K562 (cell line): ENCODE measurements at regions not wholly inside any gene's neighbourhood (a gene's known extent, or its start where the extent isn't known, plus 50 kb on each side); places are given as distances from the start of the nearest gene placed in this dataset.
"Not testable (repeated sequence)": the region's sequence is repeated elsewhere in the genome, so short reads cannot be mapped to it uniquely, and the experiment has no call there.

Source experiments
- ATAC-seq: fragments of 200-7000 bp; cut with Tn5 transposase; 3 replicates; pipeline ENCODE4 v1.9.1; 2020; ENCODE audit warnings: moderate library complexity
- BruUV-seq: library from RNA; stranded (reverse); fragments of 400-500 nt; replicated peaks from 2 replicates; lab custom pipeline; 2021; lab: Mats Ljungman, UMichigan
- CTCF ChIA-PET: fragments of 300-600 bp; formaldehyde crosslinking; extraction: SDS; loops from one replicate; lab custom pipeline; 2021; ENCODE audit warnings: low intra/inter-chr PET ratio; lab: Yijun Ruan, JAX
- POLR2A ChIA-PET: fragments of 300-600, 350-650 bp; sonication (Branson Sonifier 250); formaldehyde crosslinking; extraction: SDS; loops from one replicate; lab custom pipeline; 2021; ENCODE audit warnings: antibody characterized with exemption, inconsistent platforms; lab: Yijun Ruan, JAX
- DNase-seq, 4 experiments: peaks; one replicate each; pipeline versions ENCODE4 v3.0.0 to v3.0.0-alpha.2; 2011 to 2018; ENCODE audit warnings: low spot score in 3 of 4, mixed read lengths in 3 of 4; ENCODE audit errors: extremely low read depth in 1 of 4
- FAIRE-seq: peaks from 2 replicates; lab custom pipeline; 2011; peaks lifted over from hg19 to GRCh38; lab: Jason Lieb, UNC
- H2AFZ ChIP-seq: 2 replicates; pipeline ENCODE4 v1.6.0; 2011; ENCODE audit warnings: low read depth, low read length, control low read depth, inconsistent platforms
- H3K27ac ChIP-seq: fragments of 200-600 bp; 3 replicates; pipeline ENCODE4 v1.8.0; 2011; ENCODE audit warnings: low read depth, mild to moderate bottlenecking, control low read depth, inconsistent platforms, low read length, moderate library complexity, mixed read lengths; ENCODE audit errors: extremely low read depth
- H3K27me3 ChIP-seq, 2 experiments: fragments of 300-600 bp in 1 of 2; 2 replicates in 1 of 2; 3 replicates in 1 of 2; pipeline versions ENCODE4 v1.6.0 to v1.8.0; 2011; ENCODE audit warnings: inconsistent platforms in 2 of 2, low read length in 2 of 2, mild to moderate bottlenecking in 1 of 2, mixed read lengths in 1 of 2, moderate library complexity in 1 of 2; ENCODE audit not compliant: control insufficient read depth in 2 of 2, insufficient read depth in 2 of 2
- H3K36me3 ChIP-seq: fragments of 300-600 bp; 3 replicates; pipeline ENCODE4 v1.8.0; 2011; ENCODE audit warnings: mild to moderate bottlenecking, low read length, inconsistent platforms; ENCODE audit not compliant: control insufficient read depth, insufficient read depth
- H3K4me1 ChIP-seq, 2 experiments: fragments of 200-600 bp in 1 of 2; replicated peaks in 1 of 2; 2 replicates in 1 of 2; 3 replicates in 1 of 2; pipeline versions ENCODE4 v1.5.1 to v1.8.0; 2011; ENCODE audit warnings: inconsistent platforms in 2 of 2, low read length in 2 of 2, mild to moderate bottlenecking in 1 of 2, mixed read lengths in 1 of 2, moderate library complexity in 1 of 2; ENCODE audit not compliant: control insufficient read depth in 2 of 2, insufficient read depth in 2 of 2
- H3K4me2 ChIP-seq: 2 replicates; pipeline ENCODE4 v1.6.1; 2011; ENCODE audit warnings: low read length, control low read depth, inconsistent platforms, mixed read lengths; ENCODE audit not compliant: insufficient read depth
- H3K4me3 ChIP-seq: fragments of 200-600 bp; sonication (generic), shearing (Covaris generic); 2 replicates; pipeline ENCODE4 v1.5.1; 2016; ENCODE audit warnings: control low read depth, inconsistent platforms
- H3K79me2 ChIP-seq: fragments of 200-600 bp; 3 replicates; pipeline ENCODE4 v1.8.0; 2011; ENCODE audit warnings: low read length, inconsistent platforms; ENCODE audit not compliant: control insufficient read depth, insufficient read depth
- H3K9ac ChIP-seq, 2 experiments: 2 replicates each; pipeline versions ENCODE4 v1.6.0 to v1.6.1; 2011; ENCODE audit warnings: low read depth in 2 of 2, low read length in 2 of 2, control low read depth in 1 of 2, inconsistent platforms in 1 of 2, mild to moderate bottlenecking in 1 of 2, mixed read lengths in 1 of 2; ENCODE audit not compliant: insufficient read depth in 1 of 2
- H3K9me1 ChIP-seq: one replicate; pipeline ENCODE4 v1.6.0; 2011; ENCODE audit warnings: inconsistent platforms, mild to moderate bottlenecking, low read length, moderate library complexity; ENCODE audit not compliant: control insufficient read depth, insufficient read depth
- H3K9me3 ChIP-seq: replicated peaks from 2 replicates; pipeline ENCODE4 v1.5.1; 2011; ENCODE audit warnings: low read depth, low read length, inconsistent platforms; ENCODE audit not compliant: control insufficient read depth, insufficient read depth
- H4K20me1 ChIP-seq: replicated peaks from 2 replicates; pipeline ENCODE4 v1.6.1; 2011; ENCODE audit warnings: low read length, inconsistent platforms, mixed read lengths; ENCODE audit not compliant: control insufficient read depth, insufficient read depth
- CHCHD3 ChIP-seq: fragments of 250-450 bp; sonication (Bioruptor Pico); IDR thresholded peaks from 2 replicates; pipeline ENCODE4 v2.1.2; 2022; ENCODE audit warnings: mild to moderate bottlenecking
- COPS2 ChIP-seq: fragments of 450-650 bp; conservative IDR thresholded peaks from 2 replicates; pipeline ENCODE4 v1.6.1; 2016; ENCODE audit warnings: mild to moderate bottlenecking, moderate library complexity
- HCFC1 ChIP-seq: IDR thresholded peaks from 2 replicates; pipeline ENCODE4 v1.6.1; 2012; ENCODE audit warnings: low read depth, low read length, improper control_type of control experiment
- IRF2 ChIP-seq: sonication (generic); formaldehyde crosslinking; IDR thresholded peaks from 2 replicates; pipeline ENCODE4 v1.8.1; 2022; ENCODE audit warnings: mild to moderate bottlenecking, missing genetic modification reagents
- ZNF354B ChIP-seq: fragments of 250-450 bp; sonication (Bioruptor Pico); IDR thresholded peaks from 2 replicates; pipeline ENCODE4 v1.4.0; 2020
- ZNF507 ChIP-seq: conservative IDR thresholded peaks from 2 replicates; pipeline ENCODE4 v1.6.1; 2017; ENCODE audit warnings: missing genetic modification characterization, missing compliant biosample characterization
- ZNF57 ChIP-seq: fragments of 450-650 bp; formaldehyde crosslinking; IDR thresholded peaks from 2 replicates; pipeline ENCODE4 v1.4.0; 2020; ENCODE audit warnings: mild to moderate bottlenecking, moderate library complexity
- ZNF764 ChIP-seq: fragments of 250-450 bp; sonication (Bioruptor Pico); IDR thresholded peaks from 2 replicates; pipeline ENCODE4 v1.4.0; 2020; ENCODE audit warnings: low read depth, mild to moderate bottlenecking, moderate library complexity
- WGBS: fragments of 100-300 bp; shearing (Covaris generic); methylation state at CpG from one replicate; pipeline ENCODE4 v1.1.6; 2016; ENCODE audit warnings: low coverage, mixed read lengths; ENCODE audit not compliant: insufficient coverage; ENCODE audit errors: missing lambda C conversion rate; 5-methylcytosine and 5-hydroxymethylcytosine counted together
- in situ Hi-C: fragments of 300-500 bp; cut with MboI; formaldehyde crosslinking; loops from 4 replicates; pipeline ENCODE4 v1.15.0; 2018; ENCODE audit warnings: inconsistent platforms, mixed read lengths
- intact Hi-C: fragments of 100-400 bp; cut with micrococcal nuclease; formaldehyde crosslinking; loops from 2 replicates; pipeline ENCODE4 v1.14.2; 2022

- no peak for FAIRE-seq
- H3K9ac ChIP-seq, result no peak overlapping the region
- CTCF ChIA-PET, result no interaction called here
- no peak overlapping the region for H3K4me3 ChIP-seq
- H2AFZ ChIP-seq, result no peak overlapping the region
- no TSS peak for BruUV-seq
- H3K4me1 ChIP-seq, result no peaks in the 10 kb centered on the region
- no peak for TF ChIP-seq ZNF57 (CRISPR knock-in tag)
- TF ChIP-seq ZNF764 (CRISPR knock-in tag), result no peak
- TF ChIP-seq IRF2 (CRISPR knock-in tag), result no peak
- no peak for TF ChIP-seq ZNF507 (tag)
- TF ChIP-seq HCFC1, result no peak
- TF ChIP-seq CHCHD3 (CRISPR knock-in tag), result no peak
- TF ChIP-seq COPS2, result no peak
- TF ChIP-seq ZNF354B (CRISPR knock-in tag), result no peak
- POLR2A ChIA-PET, result no interaction called here
- no peaks in the 10 kb centered on the region for H3K9me3 ChIP-seq
- WGBS, result 0% methylated on average over 2 of the region's 2 CpGs
- no peak for DNase-seq
- intact Hi-C loops, result no loop called here
- H3K27me3 ChIP-seq, result peaks cover 3 to 4% of the 10 kb centered on the region in 2 experiments; a peak in 2 of 5 replicates
- H3K36me3 ChIP-seq, result no peaks in the 10 kb centered on the region
- no peaks in the 10 kb centered on the region for H4K20me1 ChIP-seq
- no peak overlapping the region for H3K4me2 ChIP-seq
- in situ Hi-C loops, result no loop called here
- H3K79me2 ChIP-seq, result no peaks in the 10 kb centered on the region
- ATAC-seq, result no peak
- no peaks in the 10 kb centered on the region for H3K9me1 ChIP-seq
- no peak overlapping the region for H3K27ac ChIP-seq
Measured at GRCh38 chr11:123318623-123319022, 111.4 kb upstream of the GRAMD1B start.

DNA sequence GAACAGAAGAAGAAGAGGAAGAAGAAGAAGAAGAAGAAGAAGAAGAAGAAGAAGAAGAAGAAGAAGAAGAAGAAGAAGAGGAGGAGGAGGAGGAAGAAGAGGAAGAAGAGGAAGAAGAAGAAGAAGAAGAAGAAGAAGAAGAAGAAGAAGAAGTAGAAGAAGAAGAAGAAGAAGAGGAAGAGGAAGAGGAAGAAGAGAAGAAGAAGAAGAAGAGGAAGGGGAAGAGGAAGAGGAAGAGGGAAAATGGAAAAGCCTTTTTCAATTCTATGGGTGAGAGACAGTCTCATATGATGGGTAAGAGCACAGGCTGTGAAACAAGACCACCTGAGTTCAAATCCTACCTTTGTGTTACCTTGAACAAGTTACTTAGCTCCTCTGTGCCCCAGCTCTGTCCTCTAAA is 111.9 kb upstream of the GRAMD1B start:
- FAIRE-seq, H3K9me3 ChIP-seq, H3K4me2 ChIP-seq, DNase-seq, H3K27me3 ChIP-seq, H3K36me3 ChIP-seq, BruUV-seq, H3K79me2 ChIP-seq, H4K20me1 ChIP-seq, H3K4me3 ChIP-seq, H3K4me1 ChIP-seq, in situ Hi-C loops, H3K9me1 ChIP-seq, CTCF ChIA-PET, H3K27ac ChIP-seq, H2AFZ ChIP-seq, POLR2A ChIA-PET, H3K9ac ChIP-seq, ATAC-seq, intact Hi-C loops: not testable (repeated sequence)
